Prostate gland (tissue), 2 donors: ENCODE measurements at regions not wholly inside any gene's neighbourhood (a gene's known extent, or its start where the extent isn't known, plus 50 kb on each side); places are given as distances from the start of the nearest gene placed in this dataset.

Experiments used
- DNase-seq: peaks from one replicate; pipeline ENCODE4 v3.0.0-alpha.2; 2019; ENCODE audit warnings: low spot score
- H3K27ac ChIP-seq, 2 donors: fragments of 200-600 bp; sonication (generic); 2 replicates each; pipeline ENCODE4 v1.5.1; 2017 to 2019
- H3K27me3 ChIP-seq: fragments of 200-600 bp; sonication (generic); replicated peaks from 2 replicates; pipeline ENCODE4 v1.5.1; 2019; ENCODE audit not compliant: insufficient read depth
- H3K36me3 ChIP-seq, 2 donors: fragments of 200-600 bp; sonication (generic); 1 replicate in 1 of 2; 2 replicates in 1 of 2; pipeline versions ENCODE4 v1.5.1 to v1.8.1; 2017 to 2019
- H3K4me1 ChIP-seq: fragments of 200-600 bp; sonication (generic); replicated peaks from 2 replicates; pipeline ENCODE4 v1.5.1; 2019
- H3K4me3 ChIP-seq, 2 donors: fragments of 200-600 bp; sonication (generic); 2 replicates each; pipeline ENCODE4 v1.5.1; 2017 to 2019
- H3K9me3 ChIP-seq: fragments of 200-600 bp; sonication (generic); 2 replicates; pipeline ENCODE4 v1.5.1; 2017
- POLR2A ChIP-seq: fragments of 450-650 bp; IDR thresholded peaks from one replicate; pipeline ENCODE4 v1.6.1; 2016; ENCODE audit warnings: antibody characterized with exemption, mild to moderate bottlenecking
- POLR2AphosphoS5 ChIP-seq: sonication (generic); formaldehyde crosslinking; IDR thresholded peaks from one replicate; pipeline ENCODE4 v1.6.1; 2017; ENCODE audit warnings: antibody characterized with exemption
- WGBS: methylation state at CpG from one replicate; pipeline ENCODE4 v1.1.5; 2018; 5-methylcytosine and 5-hydroxymethylcytosine counted together
- intact Hi-C: fragments of 100-400 bp; cut with DNase I; formaldehyde crosslinking; loops from one replicate; pipeline ENCODE4 v1.14.2; 2022
- TF ChIP-seq, protein P1 (sequence below), 4 experiments: fragments of 200-600 bp in 2 of 4; fragments of 450-650 bp in 2 of 4; sonication (generic) in 2 of 4; IDR thresholded peaks; 1 replicate in 3 of 4; 2 replicates in 1 of 4; pipeline ENCODE4 v1.5.1; 2016 to 2019; ENCODE audit warnings: antibody characterized with exemption in 4 of 4, mild to moderate bottlenecking in 2 of 4, moderate library complexity in 2 of 4

DNA sequence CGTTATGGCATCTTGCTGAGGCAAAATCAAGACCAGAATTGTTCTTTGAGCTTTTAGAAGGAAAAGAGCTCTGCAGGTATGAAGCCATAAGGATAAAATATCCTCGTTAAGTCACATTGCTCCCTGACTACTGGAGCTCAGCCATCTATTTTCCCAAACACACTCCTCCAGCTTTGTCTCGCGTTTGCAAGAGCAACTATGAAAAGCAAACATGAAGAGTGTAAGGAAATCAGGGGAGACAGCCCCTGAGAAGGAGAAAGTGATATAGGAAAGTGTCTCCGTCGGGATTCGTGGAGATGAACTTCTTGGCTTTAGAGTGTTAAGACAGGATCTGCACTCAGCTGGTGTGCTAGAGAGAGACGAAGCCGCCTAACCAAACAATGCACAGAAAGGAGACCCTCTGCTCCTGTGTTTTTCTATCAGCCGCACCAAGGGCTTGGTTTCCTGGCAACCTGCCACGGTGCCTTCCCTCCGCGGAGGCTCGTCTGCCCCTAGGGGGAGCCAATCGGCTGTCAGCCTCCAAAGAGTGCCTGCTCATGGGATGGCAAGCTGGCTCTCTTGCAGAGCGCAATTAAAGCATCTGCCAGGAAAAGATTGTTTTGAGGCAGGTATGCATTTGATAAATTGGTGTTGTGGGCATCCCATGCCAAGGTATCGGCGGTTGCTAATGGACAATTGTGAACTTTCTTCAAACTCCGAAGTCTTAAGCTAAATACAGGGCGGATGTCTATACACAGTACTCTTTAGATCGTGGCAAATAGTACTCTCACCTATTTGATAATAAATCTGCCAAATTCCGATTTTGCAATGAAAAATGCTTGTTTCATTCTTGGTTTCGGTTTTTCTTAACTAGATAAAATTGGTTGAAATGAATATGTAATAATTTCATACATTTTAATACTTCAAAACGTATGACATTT is 603.2 kb downstream of the RNF144B start:
- DNase-seq, result peak; percentile 54
- TF ChIP-seq POLR2AphosphoS5 (no peak), POLR2A (no peak)
- TF ChIP-seq, protein P1, sequence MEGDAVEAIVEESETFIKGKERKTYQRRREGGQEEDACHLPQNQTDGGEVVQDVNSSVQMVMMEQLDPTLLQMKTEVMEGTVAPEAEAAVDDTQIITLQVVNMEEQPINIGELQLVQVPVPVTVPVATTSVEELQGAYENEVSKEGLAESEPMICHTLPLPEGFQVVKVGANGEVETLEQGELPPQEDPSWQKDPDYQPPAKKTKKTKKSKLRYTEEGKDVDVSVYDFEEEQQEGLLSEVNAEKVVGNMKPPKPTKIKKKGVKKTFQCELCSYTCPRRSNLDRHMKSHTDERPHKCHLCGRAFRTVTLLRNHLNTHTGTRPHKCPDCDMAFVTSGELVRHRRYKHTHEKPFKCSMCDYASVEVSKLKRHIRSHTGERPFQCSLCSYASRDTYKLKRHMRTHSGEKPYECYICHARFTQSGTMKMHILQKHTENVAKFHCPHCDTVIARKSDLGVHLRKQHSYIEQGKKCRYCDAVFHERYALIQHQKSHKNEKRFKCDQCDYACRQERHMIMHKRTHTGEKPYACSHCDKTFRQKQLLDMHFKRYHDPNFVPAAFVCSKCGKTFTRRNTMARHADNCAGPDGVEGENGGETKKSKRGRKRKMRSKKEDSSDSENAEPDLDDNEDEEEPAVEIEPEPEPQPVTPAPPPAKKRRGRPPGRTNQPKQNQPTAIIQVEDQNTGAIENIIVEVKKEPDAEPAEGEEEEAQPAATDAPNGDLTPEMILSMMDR (IDR thresholded peaks at IDR 0.05), result peak in 3 of 4 experiments; percentile 29 to 60 (median 36)
- intact Hi-C loops, result loop anchor here (10.0 kb wide), 3 partner anchors 824 to 1064 kb away; no protein-coding TSS in a partner anchor
- Histone ChIP-seq H3K27ac (no peak overlapping the region), H3K27me3 (no peaks in the 10 kb centered on the region), H3K4me1 (no peaks in the 10 kb centered on the region), H3K4me3 (no peak overlapping the region), H3K9me3 (no peaks in the 10 kb centered on the region), H3K36me3 (no peaks in the 10 kb centered on the region)
- WGBS, result 33% methylated on average over 24 of the region's 24 CpGs

DNA sequence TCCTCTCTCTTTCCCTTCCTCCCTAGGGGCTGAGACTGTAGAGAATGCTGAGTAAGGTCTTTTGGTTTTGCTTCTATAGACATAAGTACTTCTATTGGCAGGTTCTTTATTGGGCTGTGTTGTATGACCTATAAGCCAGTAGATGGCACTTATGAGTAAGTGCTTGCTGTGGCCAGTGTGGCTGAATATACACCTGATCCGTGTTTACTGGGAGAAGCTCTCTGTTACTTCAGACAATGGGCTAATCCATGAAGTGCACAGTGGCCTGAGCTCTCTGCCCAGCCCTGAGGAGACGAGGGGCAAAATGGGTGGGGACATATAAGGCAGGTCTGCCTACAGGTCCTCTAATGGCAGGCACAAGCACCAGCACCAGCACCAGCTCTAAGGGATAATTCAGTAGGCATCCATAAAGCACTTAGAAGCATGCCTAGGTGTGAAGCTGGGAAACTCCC is 610.3 kb downstream of the RNF144B start:
- intact Hi-C loops, result loop anchor here (10.0 kb wide), 3 partner anchors 817 to 1057 kb away; no protein-coding TSS in a partner anchor
- H3K4me3 ChIP-seq, result no peak overlapping the region
- 47% methylated on average over 2 of the region's 2 CpGs for WGBS
- TF ChIP-seq, protein P1 (IDR thresholded peaks at IDR 0.05), result peak in 3 of 4 experiments; percentile 25 to 60 (median 56)
- TF ChIP-seq POLR2AphosphoS5 (peak; percentile 23), POLR2A (no peak)
- peak; percentile 15 for DNase-seq
- no peaks in the 10 kb centered on the region for H3K9me3 ChIP-seq
- no peak overlapping the region for H3K27ac ChIP-seq
- no peaks in the 10 kb centered on the region for H3K36me3 ChIP-seq
- H3K27me3 ChIP-seq, result no peaks in the 10 kb centered on the region
- H3K4me1 ChIP-seq, result no peaks in the 10 kb centered on the region

DNA sequence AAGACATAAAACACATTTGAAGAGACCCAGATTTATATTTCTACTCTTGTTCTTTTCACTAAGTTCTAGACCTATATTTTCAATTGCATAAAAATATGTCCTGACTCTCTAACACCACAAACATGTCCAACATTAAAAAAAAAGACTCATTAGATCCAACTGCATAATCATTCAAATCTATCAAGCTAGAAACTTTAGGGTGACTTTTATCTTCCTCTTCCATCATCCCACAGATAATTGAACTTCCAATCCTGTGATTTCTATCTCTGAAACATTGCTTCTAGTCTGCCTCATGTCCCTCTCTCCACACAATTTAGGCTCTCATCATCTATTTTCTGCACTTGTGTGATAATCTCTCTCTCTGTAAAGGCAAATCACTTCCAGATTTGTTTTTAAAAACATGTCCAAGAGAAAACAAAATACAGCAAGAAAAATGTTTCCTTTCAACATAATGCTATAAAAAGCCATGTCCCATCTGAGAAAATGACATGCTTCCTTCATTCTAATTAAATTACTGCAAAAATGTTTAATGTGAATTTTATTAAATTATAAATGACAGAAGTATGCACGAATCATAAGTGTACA is 615.9 kb downstream of the RNF144B start:
- WGBS, result 76% methylated on average over 1 of the region's 1 CpG
- H3K27me3 ChIP-seq, result no peaks in the 10 kb centered on the region
- no peaks in the 10 kb centered on the region for H3K9me3 ChIP-seq
- no peak overlapping the region for H3K27ac ChIP-seq
- TF ChIP-seq POLR2AphosphoS5, result no peak
- no peaks in the 10 kb centered on the region for H3K4me1 ChIP-seq
- no peaks in the 10 kb centered on the region for H3K36me3 ChIP-seq
- H3K4me3 ChIP-seq, result no peak overlapping the region
- intact Hi-C loops, result no loop called here
- no peak for DNase-seq

DNA sequence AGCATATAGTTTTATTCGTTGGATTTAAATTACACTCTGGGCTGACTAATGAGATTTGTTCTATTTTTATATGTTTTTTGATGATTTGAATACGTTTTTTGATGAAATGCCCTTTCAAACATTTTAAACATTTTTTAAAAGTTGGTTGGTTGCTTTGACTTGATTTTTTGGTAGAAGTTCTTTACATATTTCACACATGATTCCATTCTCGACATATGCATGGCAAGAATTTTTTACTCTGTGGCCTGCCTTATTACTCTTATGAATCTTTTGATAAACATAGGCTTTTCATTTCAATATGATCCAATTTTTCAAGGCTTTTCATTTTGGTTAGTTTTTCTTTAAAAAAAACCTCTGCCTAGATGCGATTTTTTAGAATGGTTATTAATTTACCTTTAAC is 617.0 kb downstream of the RNF144B start:
- intact Hi-C loops, result no loop called here
- H3K27me3 ChIP-seq, result no peaks in the 10 kb centered on the region
- H3K36me3 ChIP-seq, result no peaks in the 10 kb centered on the region
- no peak for DNase-seq
- TF ChIP-seq POLR2AphosphoS5 (no peak), POLR2A (no peak)
- TF ChIP-seq, protein P1 (IDR thresholded peaks at IDR 0.05), result no peak
- no peak overlapping the region for H3K4me3 ChIP-seq
- no peaks in the 10 kb centered on the region for H3K9me3 ChIP-seq
- no peak overlapping the region for H3K27ac ChIP-seq
- no peaks in the 10 kb centered on the region for H3K4me1 ChIP-seq
- 93% methylated on average over 4 of the region's 4 CpGs for WGBS

DNA sequence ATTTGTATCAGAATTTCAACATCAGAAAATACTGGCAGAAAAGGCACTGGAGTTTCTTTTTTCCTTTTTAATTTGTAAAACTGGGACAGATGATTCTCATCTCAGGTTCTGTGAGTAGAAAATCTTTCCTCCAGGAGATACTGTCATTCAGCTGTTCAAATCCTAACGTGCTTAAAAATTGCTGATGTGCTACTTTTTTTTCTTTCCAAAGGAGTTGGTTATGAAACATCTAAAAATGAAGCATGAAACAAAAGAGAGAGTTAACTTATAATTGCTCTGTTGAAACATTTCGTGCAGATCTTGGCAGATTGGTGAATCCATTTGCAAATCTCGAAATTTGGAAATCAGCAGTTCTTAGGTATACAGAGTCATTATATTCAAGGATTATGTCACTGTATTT is 622.6 kb downstream of the RNF144B start:
- TF ChIP-seq POLR2A, result no peak
- TF ChIP-seq, protein P1 (IDR thresholded peaks at IDR 0.05), result no peak
- TF ChIP-seq POLR2AphosphoS5, result no peak
- 76% methylated on average over 3 of the region's 3 CpGs for WGBS
- DNase-seq, result no peak
- H3K9me3 ChIP-seq, result no peaks in the 10 kb centered on the region
- no peaks in the 10 kb centered on the region for H3K4me1 ChIP-seq
- H3K27me3 ChIP-seq, result no peaks in the 10 kb centered on the region
- no peaks in the 10 kb centered on the region for H3K36me3 ChIP-seq
- intact Hi-C loops, result no loop called here
- H3K27ac ChIP-seq, result no peak overlapping the region
- H3K4me3 ChIP-seq, result no peak overlapping the region
